ENCODE measurements at regions not wholly inside any gene's neighbourhood (a gene's known extent, or its start where the extent isn't known, plus 50 kb on each side); places are given as distances from the start of the nearest gene placed in this dataset.

DNA sequence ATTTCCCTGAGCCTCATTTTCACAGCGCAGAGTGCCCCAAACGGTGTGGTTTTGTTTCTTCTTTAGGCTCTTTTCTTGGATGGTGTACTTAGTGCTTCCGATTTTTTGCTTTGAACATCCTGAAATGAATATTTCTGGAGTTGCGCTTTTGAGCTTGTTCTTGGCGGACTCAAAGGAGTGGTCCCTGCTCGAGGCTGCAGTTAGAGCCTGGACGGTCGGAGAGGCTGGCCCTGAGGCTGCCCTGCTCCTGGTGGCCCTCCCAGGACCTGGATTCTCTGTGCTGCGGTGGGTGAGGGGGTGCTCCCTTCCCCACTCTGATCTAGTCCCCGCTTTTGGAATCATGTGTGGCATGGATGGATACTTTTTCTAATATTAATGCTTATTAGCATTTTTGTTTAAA, 291.8 kb upstream of the IRX4 start:
- Histone ChIP-seq H3K9me3 (replicated peaks; ENCODE audit: control insufficient read depth, insufficient read depth, low read length) (peaks cover 2% of the 10 kb centered on the region), H3K27ac (ENCODE audit: insufficient read depth, low read depth, low read length) (no peak overlapping the region), H3K4me1 (ENCODE audit: control insufficient read depth, extremely low read depth, insufficient read depth, low read length) (no peaks in the 10 kb centered on the region), H3K79me2 (ENCODE audit: control insufficient read depth, insufficient read depth, low read length) (no peaks in the 10 kb centered on the region), H3K36me3 (ENCODE audit: control insufficient read depth in 2 of 2, extremely low read depth in 1 of 2, insufficient read depth in 2 of 2, low read length in 2 of 2) (no peaks in the 10 kb centered on the region), H3K4me3 (replicated peaks in 1 of 3; ENCODE audit: insufficient read depth in 1 of 3, low read depth in 1 of 3, low read length in 3 of 3) (no peak overlapping the region), H3K4me2 (ENCODE audit: insufficient read depth, low read length) (no peak overlapping the region), H2AFZ (ENCODE audit: low read depth, low read length) (no peak overlapping the region), H4K20me1 (replicated peaks; ENCODE audit: control insufficient read depth, extremely low read depth, insufficient read depth, low read length) (no peaks in the 10 kb centered on the region), H3K9me1 (replicated peaks; ENCODE audit: control insufficient read depth, extremely low read depth, insufficient read depth, low read length) (no peaks in the 10 kb centered on the region), H3K27me3 (ENCODE audit: control insufficient read depth in 2 of 2, insufficient read depth in 2 of 2, low read length in 2 of 2) (no peaks in the 10 kb centered on the region), H3K9ac (replicated peaks; ENCODE audit: extremely low read depth, insufficient read depth, low read length) (no peak overlapping the region)
- BruUV-seq (replicated peaks) = no TSS peak
- FAIRE-seq = no peak
- intact Hi-C loops (cut with micrococcal nuclease) = no loop called here
- DNase-seq (ENCODE audit: low read depth, low spot score) = no peak
- ChIA-PET CTCF (no interaction called here), POLR2A (no interaction called here)
- no peak for TF ChIP-seq POLR2AphosphoS5 (IDR thresholded peaks at IDR 0.05; ENCODE audit: insufficient read depth, low read depth, low read length)
- TF ChIP-seq, protein P1, sequence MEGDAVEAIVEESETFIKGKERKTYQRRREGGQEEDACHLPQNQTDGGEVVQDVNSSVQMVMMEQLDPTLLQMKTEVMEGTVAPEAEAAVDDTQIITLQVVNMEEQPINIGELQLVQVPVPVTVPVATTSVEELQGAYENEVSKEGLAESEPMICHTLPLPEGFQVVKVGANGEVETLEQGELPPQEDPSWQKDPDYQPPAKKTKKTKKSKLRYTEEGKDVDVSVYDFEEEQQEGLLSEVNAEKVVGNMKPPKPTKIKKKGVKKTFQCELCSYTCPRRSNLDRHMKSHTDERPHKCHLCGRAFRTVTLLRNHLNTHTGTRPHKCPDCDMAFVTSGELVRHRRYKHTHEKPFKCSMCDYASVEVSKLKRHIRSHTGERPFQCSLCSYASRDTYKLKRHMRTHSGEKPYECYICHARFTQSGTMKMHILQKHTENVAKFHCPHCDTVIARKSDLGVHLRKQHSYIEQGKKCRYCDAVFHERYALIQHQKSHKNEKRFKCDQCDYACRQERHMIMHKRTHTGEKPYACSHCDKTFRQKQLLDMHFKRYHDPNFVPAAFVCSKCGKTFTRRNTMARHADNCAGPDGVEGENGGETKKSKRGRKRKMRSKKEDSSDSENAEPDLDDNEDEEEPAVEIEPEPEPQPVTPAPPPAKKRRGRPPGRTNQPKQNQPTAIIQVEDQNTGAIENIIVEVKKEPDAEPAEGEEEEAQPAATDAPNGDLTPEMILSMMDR (IDR thresholded peaks at IDR 0.05; ENCODE audit: extremely low read depth in 1 of 2, insufficient read depth in 1 of 2, low read depth in 1 of 2, low read length in 2 of 2) = no peak
- no peak for TF ChIP-seq FOS (IDR thresholded peaks at IDR 0.05; ENCODE audit: borderline replicate concordance, insufficient read depth, low read length)
- TF ChIP-seq, protein P2, sequence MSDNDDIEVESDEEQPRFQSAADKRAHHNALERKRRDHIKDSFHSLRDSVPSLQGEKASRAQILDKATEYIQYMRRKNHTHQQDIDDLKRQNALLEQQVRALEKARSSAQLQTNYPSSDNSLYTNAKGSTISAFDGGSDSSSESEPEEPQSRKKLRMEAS (IDR thresholded peaks at IDR 0.05; ENCODE audit: insufficient read depth, insufficient read length) = no peak
- TF ChIP-seq GATA2 (IDR thresholded peaks at IDR 0.05; ENCODE audit: insufficient read depth, insufficient read length, low read depth, low read length) = no peak
- dilution Hi-C loops (cut with MboI; ENCODE audit: extremely low pct_ligation_motif_present, low sequenced_read_pairs) = no loop called here

Data from endothelial cell of umbilical vein (primary cell).